ENCODE measurements at regions not wholly inside any gene's neighbourhood (a gene's known extent, or its start where the extent isn't known, plus 50 kb on each side); places are given as distances from the start of the nearest gene placed in this dataset.

GRCh38 chr5:96258692-96259091, 174.4 kb downstream of the PCSK1 start:
- H3K36me3 ChIP-seq (ENCODE audit: control insufficient read depth in 1 of 2, insufficient read depth in 2 of 2, low read length in 2 of 2): no peaks in the 10 kb centered on the region
- H3K4me2 ChIP-seq (ENCODE audit: low read length): no peak overlapping the region
- POLR2A ChIA-PET: no interaction called here
- H3K27ac ChIP-seq (ENCODE audit: low read depth, low read length): no peak overlapping the region
- no peak for TF ChIP-seq CEBPB (IDR thresholded peaks at IDR 0.05; ENCODE audit: low read depth)
- TF ChIP-seq ELF1 (IDR thresholded peaks at IDR 0.05; ENCODE audit: borderline replicate concordance, low read depth): no peak
- TF ChIP-seq ATF3 (IDR thresholded peaks at IDR 0.05): no peak
- TF ChIP-seq FOSL1 (IDR thresholded peaks at IDR 0.05; ENCODE audit: low read depth): no peak
- no peak for TF ChIP-seq POLR2A (IDR thresholded peaks at IDR 0.05; ENCODE audit: borderline replicate concordance, extremely low read depth, insufficient read depth, insufficient read length)
- TF ChIP-seq YY1 (IDR thresholded peaks at IDR 0.05; ENCODE audit: extremely low read depth, insufficient replicate concordance, low read depth, low read length): no peak
- no peak for TF ChIP-seq POLR2AphosphoS5 (IDR thresholded peaks at IDR 0.05; ENCODE audit: low read depth, low read length)
- TF ChIP-seq CBX3 (IDR thresholded peaks at IDR 0.05; ENCODE audit: low read depth): no peak
- no peak for TF ChIP-seq SP1 (IDR thresholded peaks at IDR 0.05; ENCODE audit: low read depth)
- no peak for TF ChIP-seq ZFX (IDR thresholded peaks at IDR 0.05)
- no peak for TF ChIP-seq JUND (IDR thresholded peaks at IDR 0.05)
- TF ChIP-seq SRF (IDR thresholded peaks at IDR 0.05; ENCODE audit: low read depth): no peak
- no peak for TF ChIP-seq ZNF274 (IDR thresholded peaks at IDR 0.05; ENCODE audit: low read depth, low read length)
- no peak for TF ChIP-seq ZBTB33 (IDR thresholded peaks at IDR 0.05; ENCODE audit: extremely low read depth, insufficient replicate concordance, low read length)
- no peak overlapping the region for H2AFZ ChIP-seq (ENCODE audit: low read depth, low read length, poor library complexity, severe bottlenecking)
- H3K9me2 ChIP-seq (ENCODE audit: insufficient read depth): no peaks in the 10 kb centered on the region
- H3K4me3 ChIP-seq (replicated peaks in 1 of 2; ENCODE audit: low read depth in 1 of 2, low read length in 2 of 2): no peak overlapping the region
- H3K9me3 ChIP-seq (ENCODE audit: control insufficient read depth in 1 of 2, insufficient read depth in 1 of 2, low read depth in 1 of 2, low read length in 2 of 2): no peaks in the 10 kb centered on the region
- no TSS peak for BruUV-seq (replicated peaks)
- RAD21 ChIA-PET (ENCODE audit: low non-redundant PET in 1 of 2, low total read pairs in 2 of 2, uncharacterized antibody in 2 of 2, unreplicated experiment in 2 of 2): no interaction called here
- no peak overlapping the region for H3K9ac ChIP-seq (ENCODE audit: low read length)
- no peak for ATAC-seq
- no peaks in the 10 kb centered on the region for H3K27me3 ChIP-seq (ENCODE audit: insufficient read depth, low read length)
- peaks cover 4 to 10% of the 10 kb centered on the region in 2 experiments; a peak in 3 of 4 replicates for H3K4me1 ChIP-seq (ENCODE audit: control insufficient read depth in 1 of 2, insufficient read depth in 2 of 2, low read length in 2 of 2)
- H3K79me2 ChIP-seq (ENCODE audit: insufficient read depth, low read length): no peaks in the 10 kb centered on the region
- intact Hi-C loops (cut with micrococcal nuclease): no loop called here
- no peaks in the 10 kb centered on the region for H4K20me1 ChIP-seq (ENCODE audit: insufficient read depth)
- DNase-seq (ENCODE audit: low read depth, low spot score): no peak
- CTCF ChIA-PET: no interaction called here

Measured in HCT116 (cell line).